ENCODE measurements at regions not wholly inside any gene's neighbourhood (a gene's known extent, or its start where the extent isn't known, plus 50 kb on each side); places are given as distances from the start of the nearest gene placed in this dataset.

- Histone ChIP-seq H3K4me2 (ENCODE audit: insufficient read depth, insufficient read length, low read length) (no peak overlapping the region), H2BK20ac (ENCODE audit: low read depth, low read length, poor library complexity, severe bottlenecking) (no peak overlapping the region), H2BK12ac (ENCODE audit: insufficient read length, low read depth, low read length) (no peak overlapping the region), H2BK5ac (ENCODE audit: insufficient read length, low read length) (no peak overlapping the region), H4K20me1 (ENCODE audit: control insufficient read depth, insufficient read depth, insufficient read length) (no peaks in the 10 kb centered on the region), H3K14ac (ENCODE audit: insufficient read depth, low read length) (no peak overlapping the region), H3K18ac (ENCODE audit: insufficient read length, low read depth, low read length) (no peak overlapping the region), H3K27ac (ENCODE audit: insufficient read length, low read depth, low read length) (no peak overlapping the region), H3K27me3 (ENCODE audit: insufficient read depth, low read length) (no peaks in the 10 kb centered on the region), H4K5ac (ENCODE audit: insufficient read length, low read depth, low read length) (no peak overlapping the region), H3K4ac (ENCODE audit: low read depth, low read length) (no peak overlapping the region), H2BK120ac (ENCODE audit: low read depth, low read length, poor library complexity, severe bottlenecking) (no peak overlapping the region), H3K23ac (ENCODE audit: insufficient read length, low read depth, low read length) (no peak overlapping the region), H4K91ac (ENCODE audit: insufficient read length, low read depth, low read length) (no peak overlapping the region), H2AFZ (ENCODE audit: low read length) (no peak overlapping the region), H3K9me3 (ENCODE audit: control insufficient read depth, low read depth, low read length) (no peaks in the 10 kb centered on the region), H3K9ac (ENCODE audit: extremely low read depth, insufficient read length, low read length) (no peak overlapping the region), H3K79me1 (ENCODE audit: insufficient read depth, low read depth, low read length, poor library complexity, severe bottlenecking) (no peaks in the 10 kb centered on the region), H3K4me1 (ENCODE audit: insufficient read depth, low read length) (no peaks in the 10 kb centered on the region), H3K23me2 (ENCODE audit: insufficient read length, low read depth, low read length, poor library complexity, severe bottlenecking) (no peaks in the 10 kb centered on the region), H2BK15ac (ENCODE audit: low read depth, low read length) (no peak overlapping the region), H3K79me2 (ENCODE audit: insufficient read depth, low read length) (no peaks in the 10 kb centered on the region), H3K56ac (ENCODE audit: insufficient read length, low read depth, low read length) (no peak overlapping the region), H3T11ph (ENCODE audit: low read length) (no peak overlapping the region), H4K8ac (replicated peaks; ENCODE audit: insufficient read length, low read depth, low read length) (no peak overlapping the region), H2AK5ac (ENCODE audit: insufficient read length, low read length) (no peak overlapping the region)
- no CpG with 5 or more reads among the region's 2 CpGs for WGBS (ENCODE audit: extremely low coverage, insufficient read length, low lambda C conversion rate)
- Mint-ChIP-seq H3K4me1 (peaks cover 0 to 3% of the 10 kb centered on the region in 2 experiments; a peak in 1 of 4 replicates), H3K27me3 (ENCODE audit: low read depth) (no peaks in the 10 kb centered on the region), H3K36me3 (ENCODE audit: insufficient read depth in 1 of 3, low read depth in 3 of 3) (0 out of 7 replicates have a peak, but pooled peaks cover 0 to 3% (median 0%) of the 10 kb centered on the region in 3 experiments), H3K4me3 (no peak overlapping the region), H3K9me3 (no peaks in the 10 kb centered on the region; a peak in 1 of 5 replicates), H3K27ac (peak overlapping the region in 1 of 3 experiments; percentile 81; a peak in 1 of 7 replicates)
- TF ChIP-seq CTCF (conservative IDR thresholded peaks at IDR 0.05) = no peak
- DNase-seq = no peak
These were observed 712.9 kb upstream of the LCORL start for GRCh38 chr4:18734405-18734804.
